Stimulated activated CD4-positive, alpha-beta T cell treated with anti-CD3 and anti-CD28 coated beads, Interleukin-4, amount 100 ng/mL, for 48 hours (primary cell): ENCODE measurements at regions not wholly inside any gene's neighbourhood (a gene's known extent, or its start where the extent isn't known, plus 50 kb on each side); places are given as distances from the start of the nearest gene placed in this dataset.
"Not testable (repeated sequence)": the region's sequence is repeated elsewhere in the genome, so short reads cannot be mapped to it uniquely, and the experiment has no call there.

Source experiments
- DNase-seq, 2 donors: peaks; one replicate each; pipeline ENCODE4 v3.0.0-alpha.2; 2020; ENCODE audit warnings: low read depth in 2 of 2

DNA sequence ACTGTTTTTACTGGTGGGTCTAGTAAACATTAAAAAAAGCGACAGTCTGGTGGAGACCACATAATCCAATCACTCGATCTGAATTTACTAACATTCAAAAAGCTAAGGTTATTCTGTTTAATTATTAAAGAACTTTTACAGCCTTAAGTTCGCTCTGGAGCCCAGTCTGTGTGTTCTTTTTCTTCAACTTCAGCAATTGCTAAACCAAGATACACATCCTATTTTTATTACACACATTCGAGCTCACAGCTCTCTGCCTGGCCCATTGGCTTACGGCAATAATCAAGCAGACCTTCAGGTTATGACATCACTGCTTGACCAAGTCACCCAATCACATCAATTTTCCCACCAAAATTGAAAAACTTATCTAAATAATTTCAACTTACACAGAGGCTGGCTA, 57.4 kb upstream of the PRSS16 start:
- DNase-seq: no peak

DNA sequence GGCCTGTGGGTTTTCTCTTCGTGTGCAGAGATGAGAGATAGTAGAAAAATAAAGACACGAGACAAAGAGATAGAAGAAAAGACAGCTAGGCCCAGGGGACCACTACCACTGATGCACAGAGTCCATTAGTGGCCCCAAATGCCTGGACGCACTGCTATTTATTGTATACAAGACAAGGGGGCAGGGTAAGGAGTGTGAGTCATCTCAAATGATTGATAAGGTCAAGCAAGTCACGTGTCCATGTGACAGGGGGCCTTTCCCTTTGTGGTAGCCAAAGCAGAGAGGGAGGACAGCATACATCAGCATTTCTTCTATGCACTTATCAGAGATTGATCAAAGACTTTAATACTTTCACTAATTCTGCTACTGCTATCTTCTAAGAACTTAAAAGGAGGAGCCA, 53.0 kb upstream of the PRSS16 start:
- not testable (repeated sequence) for DNase-seq

DNA sequence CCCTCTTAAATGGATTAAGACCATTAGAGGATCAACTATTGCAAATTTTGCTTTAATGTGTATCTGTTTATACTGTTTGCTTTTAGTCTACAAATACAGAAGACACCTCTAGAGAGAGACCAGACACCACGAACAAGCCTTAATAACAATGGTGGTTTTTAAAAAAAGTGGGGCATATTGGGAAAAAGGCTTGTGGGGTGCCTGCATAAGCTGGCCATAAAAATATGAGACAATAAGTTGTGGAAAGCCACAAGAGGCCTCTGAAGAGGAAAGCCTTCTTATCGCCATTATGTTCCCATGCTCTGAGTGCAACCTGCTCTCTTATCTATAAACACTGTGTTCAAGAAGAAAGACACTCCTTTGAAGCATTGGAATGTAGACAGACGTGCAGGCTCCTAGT, 52.0 kb upstream of the PRSS16 start:
- not testable (repeated sequence) for DNase-seq
